GM19035 (cell line): ENCODE measurements at regions not wholly inside any gene's neighbourhood (a gene's known extent, or its start where the extent isn't known, plus 50 kb on each side); places are given as distances from the start of the nearest gene placed in this dataset.
"Not testable (repeated sequence)": the region's sequence is repeated elsewhere in the genome, so short reads cannot be mapped to it uniquely, and the experiment has no call there.

Source experiments
- ATAC-seq: cut with Tn5 transposase; IDR thresholded peaks from one replicate; pipeline ENCODE4 v1.9.1; 2021; ENCODE audit not compliant: unreplicated experiment

DNA sequence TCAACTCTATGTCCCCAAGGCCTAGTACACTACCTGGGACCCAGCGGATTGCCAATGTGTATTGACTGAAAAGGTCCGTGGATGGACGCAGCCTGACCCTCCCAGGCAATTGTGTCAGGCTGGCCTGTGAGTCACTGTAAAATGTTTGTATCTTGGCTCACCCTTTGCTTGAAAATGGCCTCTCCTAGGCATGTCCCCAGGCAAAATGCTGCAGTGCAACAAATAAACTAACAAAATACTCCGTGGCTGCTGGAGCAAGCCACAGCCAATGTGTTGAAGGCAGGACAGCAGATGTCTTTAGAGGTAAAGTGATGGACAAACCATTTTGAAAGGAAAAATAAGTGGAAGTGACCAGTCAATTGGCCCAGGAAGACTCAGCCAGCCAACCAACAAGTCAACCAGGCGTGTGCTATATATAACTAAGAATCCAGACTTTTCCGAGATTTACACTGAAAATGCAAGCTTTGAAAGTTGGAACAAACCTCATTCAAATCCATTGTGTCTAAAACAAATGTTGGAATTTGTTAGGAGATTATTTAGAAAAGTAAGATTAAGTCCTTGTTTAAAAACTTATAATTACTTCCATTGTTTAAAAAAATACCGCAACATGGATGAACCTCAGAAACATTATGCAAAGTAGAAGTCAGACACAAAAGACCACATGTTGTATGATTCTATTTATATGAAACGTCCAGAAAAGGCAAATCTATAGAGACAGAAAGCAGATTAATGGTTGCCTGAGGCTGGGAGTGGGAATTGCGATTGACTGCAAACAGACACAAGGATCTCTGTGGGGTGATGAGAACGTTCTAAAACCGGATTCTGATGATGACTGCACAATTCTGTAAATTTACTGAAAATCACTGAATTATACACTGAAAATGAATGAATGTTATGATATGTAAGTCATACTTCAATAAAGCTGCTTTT is 191.2 kb downstream of the TLE3 start:
- ATAC-seq, result no peak

DNA sequence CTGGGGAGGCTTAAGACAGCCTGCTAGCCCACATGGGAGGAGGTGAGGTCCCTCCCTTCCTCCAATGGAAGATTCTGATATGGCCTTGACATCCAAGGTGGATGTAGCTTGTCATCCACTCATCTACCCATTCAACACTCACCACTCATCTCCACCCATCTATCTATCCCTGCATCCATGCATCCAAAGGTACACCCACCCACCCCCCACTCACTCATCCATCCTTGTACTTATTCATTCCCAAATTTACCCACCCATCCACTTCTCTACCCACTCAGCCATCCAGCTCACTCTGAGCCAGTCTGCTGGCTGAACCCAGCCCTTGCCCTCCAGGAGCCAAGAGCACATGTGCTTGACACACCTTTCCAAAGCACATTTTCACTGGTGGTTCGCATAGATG is 189.7 kb downstream of the TLE3 start:
- no peak for ATAC-seq

DNA sequence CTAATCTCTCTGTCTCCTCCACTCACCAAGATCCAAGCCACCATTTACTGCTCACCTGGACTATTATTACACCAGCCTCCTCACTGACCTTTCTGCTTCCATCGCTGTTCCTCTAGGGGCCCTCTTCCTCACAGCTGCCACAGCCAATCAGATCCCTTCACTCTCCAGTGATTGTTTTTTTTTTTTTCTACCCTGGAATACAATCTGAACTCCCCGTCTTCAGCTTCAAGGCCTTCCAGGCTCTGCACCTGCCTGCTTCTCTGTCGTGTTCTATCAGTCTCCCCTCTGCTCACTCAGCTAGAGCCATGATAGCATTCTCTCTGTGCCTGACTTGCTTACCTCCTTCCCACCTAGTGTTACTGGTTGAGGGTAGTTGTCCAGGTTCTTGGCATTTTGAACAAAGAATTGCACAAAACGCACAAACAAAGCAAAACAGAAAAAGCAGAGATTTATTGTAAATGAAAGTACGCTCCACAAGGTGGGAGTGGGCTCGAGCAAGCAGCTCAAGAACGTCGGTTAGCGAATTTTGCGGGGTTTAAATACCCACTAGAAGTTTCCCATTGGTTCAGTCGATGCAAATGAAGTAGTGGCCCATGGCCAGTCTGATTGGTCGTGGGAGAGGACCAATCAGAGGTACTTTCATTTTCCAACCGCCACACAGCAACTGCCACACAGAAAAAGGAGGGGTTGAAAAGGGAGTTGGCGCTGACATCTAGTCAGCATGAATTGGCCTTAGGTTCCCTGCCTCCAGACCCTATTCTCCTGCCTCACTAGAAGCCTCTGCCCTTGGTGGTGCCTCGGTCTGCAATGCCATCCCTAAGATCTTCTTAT is 188.9 kb downstream of the TLE3 start:
- ATAC-seq, result no peak

DNA sequence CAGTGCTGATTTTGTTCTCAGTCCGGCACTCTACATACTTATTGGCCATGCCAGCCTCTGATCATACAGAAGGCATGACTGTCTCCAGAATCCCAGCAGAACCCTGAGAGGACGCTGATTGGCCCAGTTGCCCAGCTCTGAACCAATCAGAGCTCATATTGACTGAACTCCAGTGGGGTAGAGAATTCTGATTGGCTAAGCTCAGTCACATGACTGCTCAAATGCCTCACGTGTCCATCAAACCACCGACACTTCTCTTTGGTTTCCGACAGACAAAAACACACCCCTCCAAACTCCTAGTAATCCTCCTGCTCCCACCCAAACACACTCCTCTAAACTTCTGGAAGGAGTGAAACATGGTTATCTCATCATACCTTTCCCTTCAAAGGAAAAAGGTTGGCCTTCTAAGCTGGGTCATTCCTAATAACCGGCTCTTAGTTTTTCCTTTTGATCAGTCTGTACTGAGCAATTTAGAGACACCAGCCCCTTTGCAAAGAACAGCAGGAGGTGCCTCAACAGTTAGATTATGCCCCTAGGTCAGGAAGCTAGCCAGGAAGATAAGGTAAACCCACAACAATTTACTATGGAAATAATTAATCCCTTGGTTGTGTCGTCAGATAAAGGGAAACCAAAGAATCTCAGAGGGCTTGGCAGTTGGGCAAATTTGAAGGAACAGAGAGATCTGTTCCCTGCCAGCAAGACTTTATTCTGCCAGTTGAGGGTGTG is 187.8 kb downstream of the TLE3 start:
- ATAC-seq, result no peak

DNA sequence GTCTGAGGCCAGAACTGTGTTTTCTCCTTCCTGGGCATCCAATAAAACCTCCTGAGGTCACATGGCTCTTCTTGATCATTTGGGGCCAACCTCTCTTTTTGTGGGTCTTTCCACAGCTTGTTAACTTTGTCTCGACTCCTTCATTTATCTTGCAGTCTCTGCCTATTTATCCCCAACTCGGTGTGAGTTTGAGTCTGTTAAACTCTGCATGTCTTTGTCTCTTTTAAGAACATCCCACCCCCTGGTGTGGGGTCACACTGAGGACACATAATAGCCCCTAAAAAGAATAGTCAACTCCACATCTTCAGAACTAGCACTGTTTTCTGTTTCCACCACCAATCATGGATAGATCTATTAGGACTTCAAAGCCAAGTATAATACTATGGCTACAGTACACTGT is 187.2 kb downstream of the TLE3 start:
- ATAC-seq, result no peak

DNA sequence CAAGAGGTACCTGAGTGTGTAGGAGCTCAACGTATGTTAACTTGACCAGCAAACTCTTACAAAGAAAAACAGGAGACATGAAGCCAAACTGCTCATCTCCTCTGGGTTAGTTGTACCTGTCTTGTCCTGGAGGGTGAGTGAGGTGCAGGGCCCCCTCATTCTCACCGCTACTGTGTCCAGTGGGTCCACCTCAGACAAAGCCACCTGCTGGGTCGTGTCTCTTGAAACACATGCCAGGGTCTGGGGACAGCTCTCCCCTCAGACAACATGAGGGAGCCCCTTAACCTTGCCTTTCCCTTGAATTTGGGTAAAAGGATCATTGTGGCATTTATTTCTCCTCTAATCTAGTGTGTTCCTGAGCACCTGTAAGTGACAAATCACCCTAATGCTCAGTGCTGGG is 185.6 kb downstream of the TLE3 start:
- no peak for ATAC-seq

DNA sequence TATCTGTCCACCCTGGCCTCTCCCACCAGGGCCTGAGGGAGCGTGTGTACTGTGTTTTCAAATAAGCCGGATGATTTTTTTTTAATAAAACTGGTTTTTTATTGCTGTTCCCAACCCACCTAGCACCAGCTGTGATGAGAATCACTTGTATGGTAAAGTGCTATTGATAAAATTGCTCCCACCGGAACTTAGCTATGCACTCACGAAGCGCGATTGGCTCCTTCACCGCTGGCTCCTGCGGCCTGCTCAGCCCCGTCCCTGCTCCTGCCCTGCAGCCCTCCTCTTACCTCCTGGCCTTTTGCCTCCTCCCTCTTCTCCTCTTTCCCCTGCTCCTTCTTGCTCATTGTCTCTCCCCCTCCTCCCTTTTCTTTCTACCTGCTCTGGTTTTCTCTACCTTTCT is 183.7 kb downstream of the TLE3 start:
- no peak for ATAC-seq

DNA sequence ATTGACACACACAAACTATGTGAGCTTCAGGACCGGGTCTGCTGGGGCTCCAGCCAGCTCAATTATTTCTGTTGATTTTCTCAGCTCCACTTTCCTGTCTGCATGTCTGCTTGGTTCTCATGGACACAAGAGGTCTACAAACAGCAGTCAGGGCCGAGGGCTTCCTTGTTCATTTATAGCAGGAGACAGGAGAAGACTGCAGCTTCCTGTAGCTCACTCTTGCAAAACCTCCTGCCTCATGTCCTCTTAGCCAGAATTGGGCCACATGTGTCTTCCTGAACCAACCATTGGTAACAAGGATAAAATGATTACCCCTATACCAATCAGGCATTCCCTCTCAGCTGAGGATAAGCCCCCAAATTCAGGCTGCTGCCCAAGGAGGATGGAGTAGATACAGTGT is 182.8 kb downstream of the TLE3 start:
- ATAC-seq, result no peak

DNA sequence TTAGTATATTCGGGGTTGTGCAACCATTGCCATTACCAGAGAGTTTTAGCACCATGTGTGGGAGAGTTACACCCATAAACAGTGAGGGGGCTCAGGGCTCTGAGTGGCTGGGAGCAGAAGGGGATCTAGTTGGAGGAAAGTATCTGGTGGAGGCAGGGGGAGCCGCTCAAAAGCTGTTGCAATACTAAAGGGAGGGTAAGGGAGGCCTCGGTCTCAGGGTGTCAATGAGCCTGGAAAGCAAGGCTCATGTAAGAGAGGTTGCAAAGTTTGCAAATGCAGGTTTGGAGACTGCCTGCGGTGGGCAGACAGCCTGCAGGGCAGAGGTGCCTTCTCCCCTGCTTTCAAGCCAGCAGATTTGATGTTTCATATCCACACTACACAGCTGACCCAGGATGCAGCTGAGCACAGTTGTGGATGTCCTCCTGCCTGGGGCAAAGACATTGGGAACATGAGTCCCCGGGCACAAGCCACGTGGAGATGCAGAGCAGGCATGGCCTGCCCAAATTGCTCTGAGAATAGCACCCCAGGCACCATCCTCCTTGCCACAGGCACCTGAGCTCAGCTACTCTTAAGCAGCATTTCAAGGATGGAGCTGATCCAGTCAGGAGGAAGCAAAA is 181.4 kb downstream of the TLE3 start:
- no peak for ATAC-seq

DNA sequence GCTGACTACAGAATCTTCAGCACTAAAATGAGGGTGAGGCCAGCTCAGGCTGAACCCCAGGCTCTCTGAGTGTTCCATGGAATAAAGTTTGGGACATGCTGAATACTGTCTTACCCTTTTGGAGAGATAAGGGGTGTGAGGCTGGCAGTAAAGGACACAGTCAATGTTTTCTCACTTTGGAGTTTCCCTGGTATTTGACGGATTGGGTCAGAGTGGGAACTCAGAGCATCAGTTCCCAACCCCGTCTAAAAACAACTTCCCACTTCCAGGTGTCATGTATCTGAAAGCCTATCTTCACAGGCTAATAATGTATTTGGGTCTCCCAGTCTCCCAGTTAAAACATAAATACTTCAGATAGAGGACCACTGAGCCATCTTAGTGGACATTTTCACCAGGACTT is 180.7 kb downstream of the TLE3 start:
- no peak for ATAC-seq

DNA sequence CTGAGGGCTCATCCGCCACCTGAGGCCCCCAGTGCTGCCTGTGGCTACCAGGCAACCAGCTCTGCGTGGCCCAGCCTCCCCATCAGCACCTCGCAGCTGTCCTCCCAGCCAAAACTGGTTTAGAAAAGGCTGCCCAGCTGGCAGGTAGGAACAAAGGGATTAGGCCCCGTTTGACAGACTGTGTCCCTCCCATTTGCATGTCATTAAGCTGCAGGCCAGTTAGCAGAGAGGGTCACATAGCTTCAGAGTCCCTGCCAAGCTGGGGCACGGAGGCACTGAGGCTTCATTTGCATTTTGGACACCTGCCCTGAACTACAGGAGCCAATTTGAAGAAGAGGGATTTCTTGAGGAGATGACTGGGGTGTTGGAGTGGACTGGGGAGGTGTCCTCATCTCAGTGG is 177.9 kb downstream of the TLE3 start:
- ATAC-seq, result no peak

DNA sequence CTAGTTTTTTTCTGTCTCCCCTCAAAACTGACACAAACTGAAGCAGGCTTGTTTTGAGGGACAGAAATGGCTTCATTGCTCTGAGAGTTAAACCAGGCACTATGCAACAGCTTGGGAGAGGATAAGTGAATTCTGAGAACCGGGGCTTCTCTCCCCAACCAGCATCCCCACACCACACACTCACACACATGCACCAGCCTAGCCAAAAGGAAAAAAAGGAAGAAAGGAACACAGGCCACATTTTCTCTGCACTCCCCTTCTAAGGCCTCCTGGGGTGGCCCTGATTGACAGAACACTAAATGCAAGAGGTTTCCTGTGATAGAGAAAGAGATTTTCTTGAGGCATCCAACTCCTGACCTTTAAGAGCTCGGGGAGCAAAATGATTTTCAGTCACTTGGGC is 177.5 kb downstream of the TLE3 start:
- ATAC-seq, result no peak

DNA sequence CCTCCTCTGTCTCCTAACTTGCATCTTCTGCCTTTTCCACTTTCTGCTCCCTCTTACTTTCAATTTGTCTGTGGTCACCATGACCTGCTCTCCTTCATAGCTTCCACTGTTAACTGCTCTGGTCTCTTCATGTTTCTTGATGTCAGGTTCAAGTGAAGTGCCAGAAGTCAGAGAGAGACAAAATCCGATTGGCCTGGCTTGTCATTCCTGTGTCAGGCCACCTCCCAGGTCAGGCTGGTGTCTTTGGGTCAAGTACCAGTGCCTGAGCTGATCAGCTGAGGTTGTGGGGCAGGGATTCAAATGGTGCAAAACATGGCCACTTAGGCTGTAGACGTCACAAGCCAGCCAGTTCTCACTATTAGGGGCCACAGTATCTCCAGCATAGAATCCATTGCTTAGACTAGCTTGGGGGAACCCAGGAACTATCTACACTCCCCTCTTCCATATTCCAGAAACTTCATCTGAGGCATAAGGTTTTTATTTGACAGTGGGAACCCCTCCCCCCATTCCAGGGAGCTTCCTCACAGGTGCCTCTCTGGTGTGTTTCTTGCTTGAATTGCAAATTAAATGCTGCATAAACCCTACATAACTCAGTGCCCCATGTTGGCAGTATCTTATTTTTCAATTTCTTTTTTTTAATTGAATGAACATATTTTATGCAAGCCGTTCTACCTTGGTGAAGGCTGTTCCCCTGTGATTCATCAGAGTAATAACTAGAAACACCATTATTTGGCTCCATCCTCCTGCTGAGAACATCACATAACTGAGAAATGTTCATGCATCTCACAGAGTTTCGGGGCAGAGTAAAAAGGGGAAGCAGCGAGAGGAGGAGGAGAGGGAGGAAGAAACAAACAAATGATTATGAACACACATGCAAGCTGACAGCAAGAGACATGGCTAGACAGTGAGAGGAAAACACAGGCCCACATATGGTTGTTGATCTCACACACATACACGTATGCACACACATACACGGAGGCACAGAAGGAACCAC is 175.8 kb downstream of the TLE3 start:
- ATAC-seq, result no peak

DNA sequence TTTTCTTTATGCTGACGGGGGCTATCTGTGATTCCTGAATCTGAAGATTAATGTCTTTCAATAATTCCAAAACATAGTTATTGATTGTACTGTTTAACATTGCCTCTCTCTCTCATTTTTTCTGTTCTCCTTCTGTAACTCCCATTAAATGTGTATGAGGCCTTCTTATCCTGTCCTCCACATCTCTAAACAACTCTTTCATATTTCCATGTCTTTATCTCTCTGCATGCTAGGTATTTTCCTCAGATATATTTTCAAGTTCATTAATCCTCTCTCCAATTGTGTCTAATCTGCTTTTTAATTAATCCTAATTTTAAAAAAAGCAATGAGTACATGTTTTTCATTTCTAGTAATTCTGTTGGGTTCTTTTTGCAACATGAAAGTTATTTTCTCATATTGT is 173.2 kb downstream of the TLE3 start:
- no peak for ATAC-seq

DNA sequence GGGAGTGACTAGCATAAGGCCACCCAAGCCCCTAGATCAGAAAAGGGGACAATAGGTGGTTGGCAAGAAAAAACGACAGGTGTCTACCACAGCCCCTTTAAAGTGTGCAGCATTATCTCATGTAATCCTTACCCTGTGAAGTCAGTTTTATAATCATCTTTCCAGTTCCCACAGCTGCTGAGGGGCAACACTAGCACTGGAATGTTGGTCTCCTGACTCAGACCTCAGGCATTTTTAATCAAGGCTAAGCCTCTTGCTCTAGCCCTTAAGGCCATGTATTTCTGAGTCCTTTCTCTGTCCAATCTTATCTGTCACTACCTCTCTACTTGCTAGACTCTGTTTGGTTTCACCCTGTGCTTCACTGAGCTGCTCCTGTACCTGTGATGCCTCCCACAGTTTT is 171.7 kb downstream of the TLE3 start:
- no peak for ATAC-seq

DNA sequence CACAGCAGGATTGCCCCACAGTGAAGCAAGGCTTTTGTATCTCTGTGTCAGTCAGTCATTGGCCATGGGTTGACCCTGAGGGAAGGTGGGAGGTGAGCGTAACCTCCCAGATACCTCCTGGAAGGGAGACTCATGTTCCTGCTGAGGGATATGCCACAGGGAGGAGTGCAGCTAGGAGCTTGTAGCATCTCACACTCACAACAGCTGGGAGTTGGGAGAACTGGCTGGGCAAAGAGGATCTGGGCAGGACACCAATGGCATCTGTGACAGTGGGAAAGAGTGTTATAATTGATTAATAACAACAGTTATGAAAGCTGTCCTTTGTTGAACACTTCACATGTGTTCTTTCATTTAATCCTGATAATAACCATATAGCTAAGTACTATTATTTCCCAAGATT is 171.0 kb downstream of the TLE3 start:
- ATAC-seq, result no peak

DNA sequence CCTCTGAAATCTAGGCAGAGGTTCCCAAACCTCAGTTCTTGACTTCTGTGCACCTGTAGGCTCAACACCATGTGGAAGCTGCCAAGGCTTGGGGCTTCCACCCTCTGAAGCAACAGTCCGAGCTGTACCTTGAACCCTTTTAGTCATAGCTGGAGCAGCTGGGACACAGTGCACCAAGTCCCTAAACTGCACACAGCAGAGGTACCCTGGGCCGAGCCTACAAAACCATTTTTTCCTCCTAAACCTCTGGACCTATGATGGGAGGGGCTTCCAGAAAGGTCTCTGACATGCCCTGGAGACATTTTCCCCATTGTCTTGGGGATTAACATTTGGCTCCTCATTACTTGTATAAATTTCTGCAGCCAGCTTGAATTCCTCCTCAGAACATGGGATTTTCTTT is 168.8 kb downstream of the TLE3 start:
- ATAC-seq, result not testable (repeated sequence)

DNA sequence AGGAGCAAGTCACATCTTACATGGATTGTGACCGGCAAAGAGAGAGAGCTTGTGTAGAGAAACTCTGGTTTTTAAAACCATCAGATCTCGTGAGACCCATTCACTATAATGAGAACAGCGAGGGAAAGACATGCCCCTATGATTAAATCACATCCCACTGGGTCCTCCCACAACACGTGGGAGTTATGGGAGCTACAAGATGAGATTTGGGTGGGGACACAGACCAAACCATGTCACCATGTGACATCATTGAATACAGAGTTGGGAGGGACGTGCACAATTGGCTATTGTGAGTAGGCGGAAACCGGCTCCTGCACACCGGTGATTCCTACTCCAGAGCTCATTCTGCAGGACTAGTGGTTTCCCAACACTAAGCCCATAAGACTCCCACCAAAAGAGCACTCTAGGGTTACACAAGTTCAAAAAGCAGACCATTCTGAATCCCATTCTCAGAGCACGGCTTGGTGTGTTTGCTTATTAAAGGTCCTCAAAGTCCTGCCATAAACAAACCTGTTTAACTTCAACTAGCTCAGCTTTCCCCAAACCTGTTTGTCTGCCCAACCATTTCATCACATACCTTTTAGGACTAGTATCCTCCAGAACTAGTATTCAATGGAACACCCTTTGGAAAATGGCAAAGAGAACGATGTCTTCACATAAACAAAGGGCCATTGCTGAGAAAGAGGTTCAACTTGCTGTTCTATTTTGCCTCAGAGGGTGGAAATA is 167.6 kb downstream of the TLE3 start:
- ATAC-seq, result no peak

DNA sequence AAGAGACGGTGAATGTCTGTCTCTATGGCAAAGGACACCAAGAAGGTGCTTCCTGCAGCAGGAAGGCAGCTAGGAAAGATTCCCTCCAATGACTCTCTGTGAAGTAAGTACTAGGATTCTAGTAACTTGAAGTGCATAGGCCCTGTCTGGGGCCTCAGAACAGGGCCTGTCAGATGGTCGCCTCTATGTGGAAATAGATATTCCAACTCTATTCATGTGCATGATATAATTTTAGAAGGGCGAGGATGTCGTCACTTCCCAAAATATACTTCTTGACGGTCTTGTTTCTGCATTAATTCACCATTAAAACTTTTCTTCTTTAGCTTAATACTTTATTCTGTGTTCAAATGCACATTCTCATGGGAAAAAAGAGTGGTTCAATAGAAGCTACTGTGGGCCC is 167.0 kb downstream of the TLE3 start:
- no peak for ATAC-seq
